IMR-90 (cell line): ENCODE measurements at regions not wholly inside any gene's neighbourhood (a gene's known extent, or its start where the extent isn't known, plus 50 kb on each side); places are given as distances from the start of the nearest gene placed in this dataset.

ENCODE experiments used
- ATAC-seq: fragments of 200-7000 bp; cut with Tn5 transposase; 2 replicates; pipeline ENCODE4 v1.9.1; 2020; ENCODE audit warnings: low read depth, mild to moderate bottlenecking, moderate library complexity
- BruUV-seq: library from RNA; stranded (reverse); fragments of 400-500 nt; replicated peaks from 2 replicates; lab custom pipeline; 2021; lab: Mats Ljungman, UMichigan
- CTCF ChIA-PET: fragments of 300-600 bp; formaldehyde crosslinking; extraction: SDS; loops from one replicate; lab custom pipeline; 2021; ENCODE audit warnings: antibody characterized with exemption; lab: Yijun Ruan, JAX
- POLR2A ChIA-PET: fragments of 300-600 bp; sonication (Branson Sonifier 250); formaldehyde crosslinking; loops from one replicate; lab custom pipeline; 2022; ENCODE audit warnings: antibody characterized with exemption; ENCODE audit not compliant: unreplicated experiment; lab: Charles Lee
- DNase-seq: peaks from one replicate; pipeline ENCODE4 v3.0.0; 2013
- H2AFZ ChIP-seq: replicated peaks from 2 replicates; pipeline ENCODE3; 2013; ENCODE audit warnings: low read length, mild to moderate bottlenecking; ENCODE audit not compliant: poor library complexity
- H2AK5ac ChIP-seq: 2 replicates; pipeline ENCODE4 v1.6.1; 2013; ENCODE audit warnings: low read depth, low read length, inconsistent platforms
- H2AK9ac ChIP-seq: replicated peaks from 2 replicates; pipeline ENCODE3; 2013; ENCODE audit warnings: mild to moderate bottlenecking, low read depth, low read length, moderate library complexity; ENCODE audit not compliant: poor library complexity
- H2BK120ac ChIP-seq: 2 replicates; pipeline ENCODE4 v1.6.1; 2013; ENCODE audit warnings: low read depth, low read length, inconsistent platforms
- H2BK15ac ChIP-seq: 3 replicates; pipeline ENCODE4 v1.6.1; 2013; ENCODE audit warnings: low read depth, low read length, inconsistent platforms
- H2BK20ac ChIP-seq: 2 replicates; pipeline ENCODE4 v1.6.1; 2013; ENCODE audit warnings: low read depth, mild to moderate bottlenecking, inconsistent platforms, low read length, moderate library complexity
- H2BK5ac ChIP-seq: 2 replicates; pipeline ENCODE4 v1.6.1; 2013; ENCODE audit warnings: mild to moderate bottlenecking, low read depth, low read length, inconsistent platforms; ENCODE audit not compliant: poor library complexity, severe bottlenecking
- H3K14ac ChIP-seq: replicated peaks from 2 replicates; pipeline ENCODE4 v1.6.1; 2013; ENCODE audit warnings: low read depth, low read length, inconsistent platforms
- H3K18ac ChIP-seq: 2 replicates; pipeline ENCODE4 v1.6.1; 2013; ENCODE audit warnings: low read depth, low read length, control low read depth
- H3K23ac ChIP-seq: 2 replicates; pipeline ENCODE4 v1.6.1; 2013; ENCODE audit warnings: low read depth, low read length, inconsistent platforms
- H3K27ac ChIP-seq: 2 replicates; pipeline ENCODE4 v1.5.1; 2013; ENCODE audit warnings: mild to moderate bottlenecking, control low read depth, low read length; ENCODE audit not compliant: insufficient read depth
- H3K27me3 ChIP-seq: 2 replicates; pipeline ENCODE4 v1.6.1; 2013; ENCODE audit warnings: low read length; ENCODE audit not compliant: control insufficient read depth, insufficient read depth
- H3K36me3 ChIP-seq: 2 replicates; pipeline ENCODE4 v1.6.1; 2013; ENCODE audit warnings: low read length, mixed read lengths; ENCODE audit not compliant: control insufficient read depth, insufficient read depth
- H3K4ac ChIP-seq: 2 replicates; pipeline ENCODE4 v1.6.1; 2013; ENCODE audit warnings: low read depth, low read length, inconsistent platforms
- H3K4me1 ChIP-seq: 2 replicates; pipeline ENCODE4 v1.6.1; 2013; ENCODE audit warnings: low read length, mixed read lengths; ENCODE audit not compliant: control insufficient read depth, insufficient read depth
- H3K4me2 ChIP-seq: 2 replicates; pipeline ENCODE4 v1.6.1; 2013; ENCODE audit warnings: low read depth, mild to moderate bottlenecking, control low read depth, low read length, moderate library complexity
- H3K4me3 ChIP-seq: 2 replicates; pipeline ENCODE4 v1.5.1; 2013; ENCODE audit warnings: low read depth, mild to moderate bottlenecking, control low read depth, low read length, moderate library complexity; ENCODE audit not compliant: insufficient read depth
- H3K56ac ChIP-seq: 2 replicates; pipeline ENCODE4 v1.6.1; 2013; ENCODE audit warnings: low read length, inconsistent platforms; ENCODE audit not compliant: insufficient read depth; ENCODE audit errors: extremely low read depth
- H3K79me1 ChIP-seq, 2 experiments: 2 replicates each; pipeline ENCODE4 v1.6.1; 2013; ENCODE audit warnings: low read length in 2 of 2, inconsistent platforms in 1 of 2, low read depth in 1 of 2
- H3K9ac ChIP-seq: 2 replicates; pipeline ENCODE4 v1.6.1; 2013; ENCODE audit warnings: low read depth, low read length, control low read depth
- H3K9me1 ChIP-seq: 2 replicates; pipeline ENCODE4 v1.6.1; 2013; ENCODE audit warnings: low read length, inconsistent platforms; ENCODE audit not compliant: insufficient read depth
- H3K9me3 ChIP-seq: 2 replicates; pipeline ENCODE4 v1.6.1; 2013; ENCODE audit warnings: low read length; ENCODE audit not compliant: control insufficient read depth, insufficient read depth
- H4K20me1 ChIP-seq: 2 replicates; pipeline ENCODE4 v1.6.1; 2013; ENCODE audit warnings: low read length, inconsistent platforms; ENCODE audit not compliant: insufficient read depth
- H4K5ac ChIP-seq: 2 replicates; pipeline ENCODE4 v1.6.1; 2013; ENCODE audit warnings: mild to moderate bottlenecking, low read depth, low read length, control low read depth
- H4K8ac ChIP-seq, 2 experiments: 2 replicates each; pipeline ENCODE4 v1.6.1; 2013; ENCODE audit warnings: low read depth in 2 of 2, low read length in 2 of 2, control low read depth in 1 of 2, inconsistent platforms in 1 of 2
- H4K91ac ChIP-seq: 2 replicates; pipeline ENCODE4 v1.6.1; 2013; ENCODE audit warnings: low read depth, low read length, inconsistent platforms; ENCODE audit not compliant: insufficient read depth
- BHLHE40 ChIP-seq: fragments of 150-350 bp; IDR thresholded peaks from 2 replicates; pipeline ENCODE4 v1.6.1; 2016; ENCODE audit warnings: mild to moderate bottlenecking, low read depth, low read length
- CHD1 ChIP-seq: IDR thresholded peaks from 2 replicates; pipeline ENCODE4 v1.6.1; 2012; ENCODE audit warnings: low read depth, low read length, improper control_type of control experiment
- CTCF ChIP-seq: conservative IDR thresholded peaks from 2 replicates; pipeline ENCODE4 v1.5.1; 2012; ENCODE audit warnings: mild to moderate bottlenecking, low read depth, low read length, improper control_type of control experiment
- ELK1 ChIP-seq: fragments of 150-350 bp; IDR thresholded peaks from 2 replicates; pipeline ENCODE4 v1.6.1; 2016; ENCODE audit warnings: low read depth, mild to moderate bottlenecking, low read length, moderate library complexity, borderline replicate concordance
- FOS ChIP-seq: fragments of 150-350 bp; IDR thresholded peaks from 2 replicates; pipeline ENCODE4 v1.6.1; 2016; ENCODE audit warnings: low read depth, low read length
- MAZ ChIP-seq: IDR thresholded peaks from 2 replicates; pipeline ENCODE4 v1.6.1; 2012; ENCODE audit warnings: low read depth, mild to moderate bottlenecking, low read length, improper control_type of control experiment, moderate library complexity, borderline replicate concordance
- MXI1 ChIP-seq: IDR thresholded peaks from 2 replicates; pipeline ENCODE4 v1.6.1; 2012; ENCODE audit warnings: low read depth, mild to moderate bottlenecking, low read length, moderate library complexity, borderline replicate concordance
- NFE2L2 ChIP-seq: fragments of 150-350 bp; IDR thresholded peaks from 2 replicates; pipeline ENCODE4 v1.6.1; 2016; ENCODE audit warnings: low read depth, mild to moderate bottlenecking, low read length
- RAD21 ChIP-seq: IDR thresholded peaks from 2 replicates; pipeline ENCODE4 v1.6.1; 2012; ENCODE audit warnings: low read length, improper control_type of control experiment
- RCOR1 ChIP-seq: IDR thresholded peaks from 2 replicates; pipeline ENCODE4 v1.6.1; 2012; ENCODE audit warnings: mild to moderate bottlenecking, low read length, improper control_type of control experiment; ENCODE audit not compliant: insufficient replicate concordance
- RFX5 ChIP-seq: IDR thresholded peaks from 2 replicates; pipeline ENCODE4 v1.8.0; 2012; ENCODE audit warnings: low read depth, mild to moderate bottlenecking, low read length, moderate library complexity
- SMC3 ChIP-seq: fragments of 150-350 bp; IDR thresholded peaks from 2 replicates; pipeline ENCODE4 v1.6.1; 2016; ENCODE audit warnings: low read depth, mild to moderate bottlenecking, antibody characterized with exemption, low read length, moderate library complexity
- WGBS, 2 experiments: methylation state at CpG; one replicate each; pipeline versions ENCODE4 v1.1.5 to v1.1.7; 2013; ENCODE audit warnings: missing lambda C conversion rate in 2 of 2; ENCODE audit not compliant: insufficient read length in 1 of 2; ENCODE audit errors: extremely low coverage in 2 of 2; 5-methylcytosine and 5-hydroxymethylcytosine counted together
- dilution Hi-C: fragments of 300-500 bp; cut with HindIII; formaldehyde crosslinking; loops from one replicate; pipeline ENCODE4 v1.14.3; 2018; ENCODE audit warnings: low sequenced_read_pairs; ENCODE audit not compliant: unreplicated experiment
- in situ Hi-C: fragments of 300-500 bp; cut with MboI; formaldehyde crosslinking; loops from 3 replicates; pipeline ENCODE4 v1.14.3; 2019; ENCODE audit warnings: low sequenced_read_pairs, inconsistent platforms, mixed read lengths
- intact Hi-C: fragments of 100-400 bp; cut with micrococcal nuclease; formaldehyde crosslinking; loops from 2 replicates; pipeline ENCODE4 v1.10.0; 2022
- TF ChIP-seq, protein P1 (sequence below): fragments of 150-350 bp; IDR thresholded peaks from 2 replicates; pipeline ENCODE4 v1.6.1; 2017; ENCODE audit warnings: mild to moderate bottlenecking, antibody characterized with exemption, low read length, low read depth

DNA sequence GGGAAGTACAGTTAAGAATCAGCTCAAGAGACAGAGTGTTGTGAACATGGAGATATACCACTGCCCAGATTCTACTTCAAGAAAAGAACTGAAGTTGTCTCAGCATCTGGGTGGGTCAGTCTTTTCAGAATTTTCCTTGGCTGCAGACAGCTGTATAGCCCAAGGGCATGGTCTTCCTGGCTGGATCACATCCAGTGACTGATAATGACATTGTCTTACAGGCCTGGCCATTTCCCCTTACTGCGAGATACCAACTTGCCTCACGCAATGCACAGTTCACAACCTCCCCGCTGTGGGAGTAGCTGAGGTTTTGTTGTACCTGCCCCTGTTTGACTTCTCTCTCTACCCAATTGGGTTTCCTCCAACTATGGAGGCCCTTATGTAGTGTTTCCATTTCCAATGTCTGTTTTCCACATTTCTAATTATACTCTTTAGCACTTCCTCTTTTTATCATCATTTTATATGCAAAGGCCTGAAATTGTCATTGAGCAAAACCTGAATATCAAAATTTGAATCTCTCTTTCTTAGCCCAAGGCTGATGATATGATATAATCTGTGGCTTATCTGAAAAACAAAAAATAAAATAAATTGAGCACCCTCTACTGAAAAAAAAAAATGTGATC is 209.1 kb downstream of the NAF1 start:
- Histone ChIP-seq H3K4me3 (no peak overlapping the region), H2AK5ac (no peak overlapping the region), H3K23ac (no peak overlapping the region), H3K4ac (no peak overlapping the region), H3K36me3 (no peaks in the 10 kb centered on the region), H3K9me1 (no peaks in the 10 kb centered on the region), H4K91ac (no peak overlapping the region), H2BK20ac (no peak overlapping the region), H3K27me3 (no peaks in the 10 kb centered on the region), H2AFZ (no peak overlapping the region), H2BK120ac (no peak overlapping the region), H4K8ac (no peak overlapping the region), H2BK5ac (no peak overlapping the region), H3K4me2 (no peak overlapping the region), H3K27ac (no peak overlapping the region), H2AK9ac (no peak overlapping the region), H3K4me1 (no peaks in the 10 kb centered on the region), H3K18ac (no peak overlapping the region), H3K56ac (no peak overlapping the region), H3K9me3 (peaks cover 13% of the 10 kb centered on the region; the same call in 1 of the 2 replicates), H3K9ac (no peak overlapping the region), H3K14ac (no peak overlapping the region), H2BK15ac (no peak overlapping the region), H4K20me1 (no peaks in the 10 kb centered on the region), H4K5ac (no peak overlapping the region), H3K79me1 (no peaks in the 10 kb centered on the region)
- TF ChIP-seq MAZ = no peak
- TF ChIP-seq MXI1 = no peak
- no peak for TF ChIP-seq CHD1
- TF ChIP-seq, protein P1, sequence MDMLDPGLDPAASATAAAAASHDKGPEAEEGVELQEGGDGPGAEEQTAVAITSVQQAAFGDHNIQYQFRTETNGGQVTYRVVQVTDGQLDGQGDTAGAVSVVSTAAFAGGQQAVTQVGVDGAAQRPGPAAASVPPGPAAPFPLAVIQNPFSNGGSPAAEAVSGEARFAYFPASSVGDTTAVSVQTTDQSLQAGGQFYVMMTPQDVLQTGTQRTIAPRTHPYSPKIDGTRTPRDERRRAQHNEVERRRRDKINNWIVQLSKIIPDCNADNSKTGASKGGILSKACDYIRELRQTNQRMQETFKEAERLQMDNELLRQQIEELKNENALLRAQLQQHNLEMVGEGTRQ = no peak
- TF ChIP-seq RAD21 = no peak
- TF ChIP-seq ELK1 = no peak
- no peak for TF ChIP-seq RCOR1
- no peak for TF ChIP-seq BHLHE40
- no peak for TF ChIP-seq CTCF
- TF ChIP-seq RFX5 = no peak
- no peak for TF ChIP-seq SMC3
- no peak for TF ChIP-seq NFE2L2
- no peak for TF ChIP-seq FOS
- BruUV-seq = no TSS peak
- dilution Hi-C loops = no loop called here
- CTCF ChIA-PET = no interaction called here
- intact Hi-C loops = no loop called here
- POLR2A ChIA-PET = no interaction called here
- in situ Hi-C loops = no loop called here
- DNase-seq = no peak
- no peak for ATAC-seq
- no CpG with 5 or more reads among the region's 3 CpGs for WGBS, 2 experiments
